NCI-H748 treated with DMSO at 0.1 percent for 48 hours (cell line): ENCODE measurements at regions not wholly inside any gene's neighbourhood (a gene's known extent, or its start where the extent isn't known, plus 50 kb on each side); places are given as distances from the start of the nearest gene placed in this dataset.

Source experiments
- DNase-seq: peaks from one replicate; lab custom pipeline; 2025; lab: John Stamatoyannopoulos, UW

- no peak for DNase-seq
Observed at GRCh38 chr5:172588380-172588779, 52.7 kb upstream of the NEURL1B start.

- DNase-seq, result no peak
Observed at GRCh38 chr5:172587061-172587405, 54.0 kb upstream of the NEURL1B start.

- no peak for DNase-seq
Observed at GRCh38 chr5:172586125-172587060, 54.7 kb upstream of the NEURL1B start.

GRCh38 chr5:172585114-172585513, 55.9 kb upstream of the NEURL1B start:
- DNase-seq, result no peak

GRCh38 chr5:172584638-172585037, 56.4 kb upstream of the NEURL1B start:
- no peak for DNase-seq

GRCh38 chr5:172583931-172584511, 57.0 kb upstream of the NEURL1B start:
- no peak for DNase-seq

- DNase-seq, result no peak
Observed at GRCh38 chr5:172582940-172583339, 58.1 kb upstream of the NEURL1B start.

- no peak for DNase-seq
Observed at GRCh38 chr5:172581315-172581714, 59.7 kb upstream of the NEURL1B start.

GRCh38 chr5:172579403-172579990, 61.6 kb upstream of the NEURL1B start:
- DNase-seq, result no peak

GRCh38 chr5:172577267-172577909, 63.7 kb upstream of the NEURL1B start:
- DNase-seq, result no peak

GRCh38 chr5:172575816-172576545, 65.1 kb upstream of the NEURL1B start:
- no peak for DNase-seq

- no peak for DNase-seq
Observed at GRCh38 chr5:172575416-172575815, 65.6 kb upstream of the NEURL1B start.

GRCh38 chr5:172574871-172575223, 66.2 kb upstream of the NEURL1B start:
- DNase-seq, result no peak

- DNase-seq, result no peak
Observed at GRCh38 chr5:172573986-172574870, 66.8 kb upstream of the NEURL1B start.

GRCh38 chr5:172573120-172573882, 67.8 kb upstream of the NEURL1B start:
- DNase-seq, result no peak

- no peak for DNase-seq
Observed at GRCh38 chr5:172572440-172572839, 68.6 kb upstream of the NEURL1B start.

GRCh38 chr5:172571892-172572291, 69.2 kb upstream of the NEURL1B start:
- no peak for DNase-seq

- no peak for DNase-seq
Observed at GRCh38 chr5:172571413-172571812, 69.7 kb upstream of the NEURL1B start.

- DNase-seq, result no peak
Observed at GRCh38 chr5:172570594-172571334, 70.3 kb upstream of the NEURL1B start.
